ENCODE measurements at regions not wholly inside any gene's neighbourhood (a gene's known extent, or its start where the extent isn't known, plus 50 kb on each side); places are given as distances from the start of the nearest gene placed in this dataset.

- no peak overlapping the region for H3K4me3 Mint-ChIP-seq
- no peak overlapping the region for H3K27ac Mint-ChIP-seq (ENCODE audit: unreplicated experiment)
- no peaks in the 10 kb centered on the region for H3K36me3 Mint-ChIP-seq (ENCODE audit: low read depth)
- DNase-seq (ENCODE audit: low read depth, low spot score): no peak
- no peaks in the 10 kb centered on the region for H3K9me3 Mint-ChIP-seq
- TF ChIP-seq, protein P1, sequence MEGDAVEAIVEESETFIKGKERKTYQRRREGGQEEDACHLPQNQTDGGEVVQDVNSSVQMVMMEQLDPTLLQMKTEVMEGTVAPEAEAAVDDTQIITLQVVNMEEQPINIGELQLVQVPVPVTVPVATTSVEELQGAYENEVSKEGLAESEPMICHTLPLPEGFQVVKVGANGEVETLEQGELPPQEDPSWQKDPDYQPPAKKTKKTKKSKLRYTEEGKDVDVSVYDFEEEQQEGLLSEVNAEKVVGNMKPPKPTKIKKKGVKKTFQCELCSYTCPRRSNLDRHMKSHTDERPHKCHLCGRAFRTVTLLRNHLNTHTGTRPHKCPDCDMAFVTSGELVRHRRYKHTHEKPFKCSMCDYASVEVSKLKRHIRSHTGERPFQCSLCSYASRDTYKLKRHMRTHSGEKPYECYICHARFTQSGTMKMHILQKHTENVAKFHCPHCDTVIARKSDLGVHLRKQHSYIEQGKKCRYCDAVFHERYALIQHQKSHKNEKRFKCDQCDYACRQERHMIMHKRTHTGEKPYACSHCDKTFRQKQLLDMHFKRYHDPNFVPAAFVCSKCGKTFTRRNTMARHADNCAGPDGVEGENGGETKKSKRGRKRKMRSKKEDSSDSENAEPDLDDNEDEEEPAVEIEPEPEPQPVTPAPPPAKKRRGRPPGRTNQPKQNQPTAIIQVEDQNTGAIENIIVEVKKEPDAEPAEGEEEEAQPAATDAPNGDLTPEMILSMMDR (conservative IDR thresholded peaks at IDR 0.05): no peak
- H3K27me3 Mint-ChIP-seq (ENCODE audit: low read depth): no peaks in the 10 kb centered on the region
- peaks cover 10% of the 10 kb centered on the region for H3K4me1 Mint-ChIP-seq
Observed at GRCh38 chr12:88413646-88414045, 166.6 kb downstream of the KITLG start.

GRCh38 chr12:88416155-88416554 is 164.1 kb downstream of the KITLG start:
- Mint-ChIP-seq H3K36me3 (ENCODE audit: low read depth) (no peaks in the 10 kb centered on the region), H3K27ac (ENCODE audit: unreplicated experiment) (no peak overlapping the region), H3K9me3 (no peaks in the 10 kb centered on the region), H3K4me3 (no peak overlapping the region), H3K27me3 (ENCODE audit: low read depth) (no peaks in the 10 kb centered on the region), H3K4me1 (peaks cover 10% of the 10 kb centered on the region)
- DNase-seq (ENCODE audit: low read depth, low spot score): no peak
- TF ChIP-seq, protein P1 (conservative IDR thresholded peaks at IDR 0.05): no peak

- no peaks in the 10 kb centered on the region for H3K36me3 Mint-ChIP-seq (ENCODE audit: low read depth)
- no peak overlapping the region for H3K27ac Mint-ChIP-seq (ENCODE audit: unreplicated experiment)
- TF ChIP-seq, protein P1 (conservative IDR thresholded peaks at IDR 0.05): no peak
- no peak overlapping the region for H3K4me3 Mint-ChIP-seq
- H3K27me3 Mint-ChIP-seq (ENCODE audit: low read depth): no peaks in the 10 kb centered on the region
- H3K4me1 Mint-ChIP-seq: peaks cover 10% of the 10 kb centered on the region
- H3K9me3 Mint-ChIP-seq: no peaks in the 10 kb centered on the region
- no peak for DNase-seq (ENCODE audit: low read depth, low spot score)
Observed at GRCh38 chr12:88416786-88417185, 163.5 kb downstream of the KITLG start.

- TF ChIP-seq, protein P1 (conservative IDR thresholded peaks at IDR 0.05): no peak
- Mint-ChIP-seq H3K9me3 (no peaks in the 10 kb centered on the region), H3K27me3 (ENCODE audit: low read depth) (no peaks in the 10 kb centered on the region), H3K4me1 (peaks cover 10% of the 10 kb centered on the region), H3K4me3 (no peak overlapping the region), H3K27ac (ENCODE audit: unreplicated experiment) (no peak overlapping the region), H3K36me3 (ENCODE audit: low read depth) (no peaks in the 10 kb centered on the region)
- DNase-seq (ENCODE audit: low read depth, low spot score): no peak
Observed at GRCh38 chr12:88417531-88417930, 162.7 kb downstream of the KITLG start.

DNA sequence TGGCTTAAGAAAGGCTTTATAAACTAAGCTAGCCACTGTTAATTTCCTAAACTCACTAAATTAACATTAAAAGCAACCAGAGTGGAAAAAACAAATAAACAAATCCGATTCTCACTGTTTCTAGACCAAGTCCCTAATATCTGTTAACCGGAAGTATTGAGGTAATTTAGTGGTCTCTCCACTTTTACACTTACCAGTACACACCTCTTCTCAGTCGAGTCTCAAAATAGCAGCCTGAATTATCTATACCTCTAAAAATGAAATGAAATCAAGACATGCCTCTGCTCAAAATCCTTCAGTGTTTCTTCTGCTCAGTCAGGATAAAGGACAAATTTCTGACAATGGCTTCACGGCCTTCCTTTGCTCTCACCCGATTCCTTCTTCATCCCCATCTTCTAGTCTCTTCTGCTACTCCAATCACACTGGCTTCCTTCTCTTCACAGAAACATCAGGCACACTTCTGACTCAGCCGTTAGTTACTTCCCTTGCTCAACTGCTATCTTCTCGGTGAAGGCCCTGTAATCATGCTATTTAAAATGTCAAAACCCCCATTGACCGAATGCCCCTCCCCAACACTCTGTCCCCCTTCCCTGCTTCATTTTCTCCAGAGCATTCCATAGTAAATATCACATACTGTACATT is 161.3 kb downstream of the KITLG start:
- Mint-ChIP-seq H3K4me3 (no peak overlapping the region), H3K4me1 (no peaks in the 10 kb centered on the region), H3K27me3 (ENCODE audit: low read depth) (no peaks in the 10 kb centered on the region), H3K27ac (ENCODE audit: unreplicated experiment) (no peak overlapping the region), H3K9me3 (no peaks in the 10 kb centered on the region), H3K36me3 (ENCODE audit: low read depth) (no peaks in the 10 kb centered on the region)
- TF ChIP-seq, protein P1 (conservative IDR thresholded peaks at IDR 0.05): no peak
- no peak for DNase-seq (ENCODE audit: low read depth, low spot score)

Measured in neural crest cell (in vitro differentiated cells).